GM13976 (cell line): ENCODE measurements at regions not wholly inside any gene's neighbourhood (a gene's known extent, or its start where the extent isn't known, plus 50 kb on each side); places are given as distances from the start of the nearest gene placed in this dataset.
A peak's percentile ranks its signal among the peaks of the same experiment; 100 is the strongest.

Experiments used
- DNase-seq: peaks from one replicate; pipeline ENCODE4 v3.0.0; 2012; ENCODE audit warnings: low spot score
- in situ Hi-C: fragments of 300-500 bp; cut with MboI; formaldehyde crosslinking; loops from one replicate; pipeline ENCODE4 v1.12.0; 2022; ENCODE audit warnings: low sequenced_read_pairs, mixed read lengths, inconsistent platforms; ENCODE audit not compliant: unreplicated experiment
- TF ChIP-seq, protein P1 (sequence below): IDR thresholded peaks from 2 replicates; pipeline ENCODE4 v1.5.1; 2012; ENCODE audit warnings: borderline replicate concordance, mild to moderate bottlenecking; ENCODE audit not compliant: insufficient read depth; ENCODE audit errors: extremely low read depth, missing control alignments, control extremely low read depth

DNA sequence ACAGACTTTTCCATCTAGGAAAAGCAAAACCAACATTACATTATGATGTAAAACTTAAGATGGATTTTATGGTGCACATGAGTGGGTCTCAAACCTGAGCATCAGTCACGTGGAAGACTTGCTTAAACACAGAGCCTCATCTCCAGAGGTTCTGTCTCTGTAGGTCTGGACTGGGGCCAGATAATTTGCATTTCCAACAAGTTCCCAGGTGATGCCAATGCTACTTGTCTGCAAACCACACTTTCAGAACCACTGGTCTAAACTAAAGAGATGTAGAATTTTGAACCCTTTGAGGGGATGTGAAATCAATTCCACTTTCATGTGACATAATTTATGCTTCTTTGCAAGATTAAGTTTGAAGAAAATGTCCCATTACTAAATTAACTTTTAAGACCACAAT, 522.8 kb downstream of the MBD2 start:
- in situ Hi-C loops, result no loop called here
- TF ChIP-seq, protein P1, sequence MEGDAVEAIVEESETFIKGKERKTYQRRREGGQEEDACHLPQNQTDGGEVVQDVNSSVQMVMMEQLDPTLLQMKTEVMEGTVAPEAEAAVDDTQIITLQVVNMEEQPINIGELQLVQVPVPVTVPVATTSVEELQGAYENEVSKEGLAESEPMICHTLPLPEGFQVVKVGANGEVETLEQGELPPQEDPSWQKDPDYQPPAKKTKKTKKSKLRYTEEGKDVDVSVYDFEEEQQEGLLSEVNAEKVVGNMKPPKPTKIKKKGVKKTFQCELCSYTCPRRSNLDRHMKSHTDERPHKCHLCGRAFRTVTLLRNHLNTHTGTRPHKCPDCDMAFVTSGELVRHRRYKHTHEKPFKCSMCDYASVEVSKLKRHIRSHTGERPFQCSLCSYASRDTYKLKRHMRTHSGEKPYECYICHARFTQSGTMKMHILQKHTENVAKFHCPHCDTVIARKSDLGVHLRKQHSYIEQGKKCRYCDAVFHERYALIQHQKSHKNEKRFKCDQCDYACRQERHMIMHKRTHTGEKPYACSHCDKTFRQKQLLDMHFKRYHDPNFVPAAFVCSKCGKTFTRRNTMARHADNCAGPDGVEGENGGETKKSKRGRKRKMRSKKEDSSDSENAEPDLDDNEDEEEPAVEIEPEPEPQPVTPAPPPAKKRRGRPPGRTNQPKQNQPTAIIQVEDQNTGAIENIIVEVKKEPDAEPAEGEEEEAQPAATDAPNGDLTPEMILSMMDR, result no peak

DNA sequence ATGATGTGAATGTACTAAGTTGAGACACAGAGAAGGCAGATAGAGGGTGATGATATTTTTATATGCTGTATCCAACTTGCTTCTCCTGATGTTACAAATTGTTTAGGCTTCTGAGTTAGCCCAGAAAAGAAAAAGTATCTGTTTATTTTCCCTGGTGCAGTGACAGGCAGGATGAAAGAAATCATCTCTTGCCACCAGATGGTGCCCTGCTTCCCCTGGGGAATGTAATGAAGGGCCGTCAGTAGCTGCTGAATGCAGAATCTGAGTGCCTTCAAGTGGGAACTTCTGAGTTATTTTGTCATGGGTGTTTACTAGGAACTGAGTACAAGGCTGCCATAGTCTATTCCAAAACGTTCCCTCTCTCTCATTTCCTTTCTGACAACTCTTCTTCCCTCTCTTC, 525.6 kb downstream of the MBD2 start:
- peak; percentile 30 for DNase-seq
- in situ Hi-C loops, result loop anchor here (25.0 kb wide), 1 partner anchor 413 kb away; no protein-coding TSS in a partner anchor
- TF ChIP-seq, protein P1, result peak; percentile 34

More for the DNA sequence above, 522.8 kb downstream of the MBD2 start:
- no peak for DNase-seq

DNA sequence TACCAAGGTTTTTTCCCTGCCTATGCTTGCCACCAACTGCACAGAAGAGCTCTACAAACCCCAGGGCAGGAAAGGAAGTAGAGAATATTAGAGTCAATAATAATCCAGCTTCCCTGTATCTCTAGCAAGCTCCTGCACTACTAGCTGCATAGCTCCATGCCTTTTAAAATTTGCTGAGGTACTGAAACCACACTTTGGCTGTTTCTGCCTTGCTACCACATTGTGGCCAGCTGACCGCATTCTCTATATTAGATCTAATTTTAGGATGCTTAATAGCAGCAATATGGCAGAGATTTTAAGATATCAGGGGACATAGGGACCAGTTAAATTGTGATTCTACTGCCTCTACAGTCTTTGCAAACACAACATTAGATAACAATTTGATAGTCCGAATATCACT, 534.6 kb downstream of the MBD2 start:
- in situ Hi-C loops, result loop anchor here (25.0 kb wide), 1 partner anchor 422 kb away; no protein-coding TSS in a partner anchor
- TF ChIP-seq, protein P1, result no peak
- DNase-seq, result no peak

DNA sequence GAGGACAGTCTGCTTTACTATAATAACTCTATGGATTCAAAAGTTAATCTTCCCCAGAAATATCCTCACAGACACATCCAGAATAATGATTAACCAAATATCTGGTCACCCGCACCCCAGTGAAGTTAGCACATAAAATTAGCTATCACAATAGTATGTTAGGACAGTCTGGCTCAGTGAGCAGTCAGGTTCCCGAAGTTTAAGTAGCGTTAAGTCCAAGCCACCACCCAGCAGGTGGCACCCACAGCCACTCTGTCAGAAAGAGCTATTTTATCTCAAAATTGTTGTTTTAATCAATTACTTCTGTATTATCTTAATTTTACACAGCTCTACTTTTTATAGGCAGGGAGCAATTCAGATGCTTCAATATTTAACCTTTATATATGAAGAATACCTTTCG, 537.5 kb downstream of the MBD2 start:
- in situ Hi-C loops, result loop anchor here (25.0 kb wide), 1 partner anchor 425 kb away; no protein-coding TSS in a partner anchor
- TF ChIP-seq, protein P1, result no peak
- no peak for DNase-seq

DNA sequence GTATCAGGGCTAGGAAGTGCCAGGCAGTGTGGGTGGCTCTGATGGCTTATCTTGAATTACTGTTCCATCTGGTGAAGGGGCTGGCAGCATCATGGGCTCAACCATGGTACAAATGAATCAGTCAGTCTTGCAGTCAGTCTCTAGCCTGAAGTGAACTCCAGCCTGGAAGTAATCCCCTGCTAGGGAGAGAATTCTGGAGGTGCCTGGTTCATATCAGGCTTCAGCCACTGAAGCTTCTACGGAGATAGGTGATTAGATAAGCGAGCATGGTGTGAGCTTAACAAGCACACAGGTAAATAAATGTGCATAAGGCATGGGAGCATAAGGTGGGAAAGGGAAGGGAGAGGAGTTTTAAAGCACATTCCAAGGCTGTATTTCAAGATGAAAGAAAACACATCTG, 541.7 kb downstream of the MBD2 start:
- TF ChIP-seq, protein P1, result no peak
- in situ Hi-C loops, result loop anchor here (25.0 kb wide), 1 partner anchor 430 kb away; no protein-coding TSS in a partner anchor
- DNase-seq, result no peak

DNA sequence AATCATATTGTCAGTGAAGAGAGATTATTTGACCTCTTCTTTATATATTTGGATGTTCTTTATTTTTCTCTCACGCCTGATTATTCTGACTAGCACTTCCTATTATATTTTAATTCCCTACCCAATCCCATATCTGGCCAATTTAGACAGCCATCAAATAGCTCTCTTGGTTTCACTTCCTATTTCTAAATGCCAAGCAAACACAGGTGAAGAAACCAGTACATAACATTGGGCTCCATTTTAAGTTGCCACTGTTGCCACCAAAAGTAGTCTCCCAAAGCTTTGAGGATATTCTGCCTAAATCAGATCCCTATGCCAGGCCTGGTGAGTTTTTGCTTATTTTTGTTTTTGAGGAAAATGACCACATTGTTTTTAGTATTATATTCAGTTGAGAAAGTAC, 547.0 kb downstream of the MBD2 start:
- TF ChIP-seq, protein P1, result no peak
- in situ Hi-C loops, result loop anchor here (25.0 kb wide), 1 partner anchor 435 kb away; no protein-coding TSS in a partner anchor
- DNase-seq, result no peak
